ENCODE measurements at regions not wholly inside any gene's neighbourhood (a gene's known extent, or its start where the extent isn't known, plus 50 kb on each side); places are given as distances from the start of the nearest gene placed in this dataset.

DNA sequence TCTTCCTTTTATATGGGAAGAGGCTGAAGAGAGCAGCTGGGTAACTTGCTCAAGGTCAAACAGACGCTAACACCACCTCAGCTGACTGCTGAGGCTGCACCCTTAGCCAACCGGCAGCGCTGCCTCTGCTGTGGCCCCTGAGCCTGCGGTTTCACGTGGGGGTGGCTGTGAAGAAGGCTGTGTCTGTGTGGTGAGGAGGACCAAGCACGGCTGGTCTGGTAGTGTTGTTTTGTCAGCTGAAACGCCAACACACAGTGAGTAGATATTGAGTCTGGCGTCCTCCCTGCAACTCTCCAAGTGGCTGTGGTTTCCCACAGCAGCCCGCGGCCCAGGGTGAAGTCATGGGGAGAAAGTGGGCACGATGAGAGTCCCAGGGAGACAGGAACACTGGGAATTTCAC is 69.6 kb downstream of the THNSL2 start:
- ChIA-PET POLR2A (interaction anchor here (0.6 kb wide), 1 partner anchor 58 kb away, joined by 6 read pairs; no protein-coding TSS in a partner anchor), SMC1A (ENCODE audit: uncharacterized antibody, unreplicated experiment) (interaction anchor here (1.1 to 1.4 kb wide), 4 partner anchors 20 to 90 kb away, joined by 4 to 7 read pairs (median 5); no protein-coding TSS in a partner anchor), RAD21 (ENCODE audit: unreplicated experiment) (interaction anchor here (1.0 to 2.0 kb wide), 4 partner anchors 12 to 92 kb away, joined by 3 to 4 read pairs (median 4); no protein-coding TSS in a partner anchor), CTCF (interaction anchor here (0.7 to 1.3 kb wide), 4 partner anchors 12 to 48 kb away, joined by 3 to 4 read pairs (median 3); no protein-coding TSS in a partner anchor)
- no peaks in the 10 kb centered on the region; the same call in 1 of the 3 replicates for H3K9me3 ChIP-seq (replicated peaks; ENCODE audit: control insufficient read depth, insufficient read depth, low read length)
- no peaks in the 10 kb centered on the region for H3K4me1 ChIP-seq (ENCODE audit: control insufficient read depth, insufficient read depth, low read length)
- H3K36me3 ChIP-seq (ENCODE audit: control insufficient read depth in 2 of 2, insufficient read depth in 2 of 2, low read length in 1 of 2): no peaks in the 10 kb centered on the region
- H3K27ac ChIP-seq (ENCODE audit: control insufficient read depth, insufficient read depth): no peak overlapping the region
- FAIRE-seq: no peak
- no peaks in the 10 kb centered on the region for H3K79me2 ChIP-seq (ENCODE audit: control insufficient read depth, insufficient read depth, low read length)
- H3K27me3 ChIP-seq (replicated peaks in 1 of 2; ENCODE audit: control insufficient read depth in 2 of 2, insufficient read depth in 2 of 2, low read length in 1 of 2): no peaks in the 10 kb centered on the region
- no peaks in the 10 kb centered on the region for H4K20me1 ChIP-seq (ENCODE audit: control insufficient read depth, insufficient read depth)
- ATAC-seq: peak; percentile 95
- H3K4me3 ChIP-seq: no peak overlapping the region
- BruUV-seq (replicated peaks): no TSS peak
- H3K9ac ChIP-seq (ENCODE audit: control insufficient read depth, insufficient read depth, low read length): no peak overlapping the region
- intact Hi-C loops (cut with micrococcal nuclease; ENCODE audit: unreplicated experiment): no loop called here
- in situ Hi-C loops (cut with MboI): no loop called here
- WGBS (ENCODE audit: insufficient coverage, insufficient replicate concordance, low lambda C conversion rate, missing lambda C conversion rate): 38% methylated on average over 11 of the region's 11 CpGs
- H3K4me2 ChIP-seq (ENCODE audit: control insufficient read depth, insufficient read depth): no peak overlapping the region
- H2AFZ ChIP-seq (ENCODE audit: control insufficient read depth, low read depth, low read length): no peak overlapping the region
- no peak for DNase-seq (ENCODE audit: low read depth, low spot score)
- no peak for TF ChIP-seq EED (IDR thresholded peaks at IDR 0.05; ENCODE audit: low read depth)
- TF ChIP-seq, protein P1, sequence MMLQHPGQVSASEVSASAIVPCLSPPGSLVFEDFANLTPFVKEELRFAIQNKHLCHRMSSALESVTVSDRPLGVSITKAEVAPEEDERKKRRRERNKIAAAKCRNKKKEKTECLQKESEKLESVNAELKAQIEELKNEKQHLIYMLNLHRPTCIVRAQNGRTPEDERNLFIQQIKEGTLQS (IDR thresholded peaks at IDR 0.05; ENCODE audit: borderline replicate concordance, extremely low read depth, low read depth, low read length): no peak
- peak; percentile 94 for TF ChIP-seq IKZF1 (conservative IDR thresholded peaks at IDR 0.05)
- 0 out of 2 replicates have a peak, but pooled peaks have one; percentile 15 for TF ChIP-seq FOXK2 (IDR thresholded peaks at IDR 0.05)
- TF ChIP-seq PAX8 (IDR thresholded peaks at IDR 0.05): no peak
- TF ChIP-seq, protein P2, sequence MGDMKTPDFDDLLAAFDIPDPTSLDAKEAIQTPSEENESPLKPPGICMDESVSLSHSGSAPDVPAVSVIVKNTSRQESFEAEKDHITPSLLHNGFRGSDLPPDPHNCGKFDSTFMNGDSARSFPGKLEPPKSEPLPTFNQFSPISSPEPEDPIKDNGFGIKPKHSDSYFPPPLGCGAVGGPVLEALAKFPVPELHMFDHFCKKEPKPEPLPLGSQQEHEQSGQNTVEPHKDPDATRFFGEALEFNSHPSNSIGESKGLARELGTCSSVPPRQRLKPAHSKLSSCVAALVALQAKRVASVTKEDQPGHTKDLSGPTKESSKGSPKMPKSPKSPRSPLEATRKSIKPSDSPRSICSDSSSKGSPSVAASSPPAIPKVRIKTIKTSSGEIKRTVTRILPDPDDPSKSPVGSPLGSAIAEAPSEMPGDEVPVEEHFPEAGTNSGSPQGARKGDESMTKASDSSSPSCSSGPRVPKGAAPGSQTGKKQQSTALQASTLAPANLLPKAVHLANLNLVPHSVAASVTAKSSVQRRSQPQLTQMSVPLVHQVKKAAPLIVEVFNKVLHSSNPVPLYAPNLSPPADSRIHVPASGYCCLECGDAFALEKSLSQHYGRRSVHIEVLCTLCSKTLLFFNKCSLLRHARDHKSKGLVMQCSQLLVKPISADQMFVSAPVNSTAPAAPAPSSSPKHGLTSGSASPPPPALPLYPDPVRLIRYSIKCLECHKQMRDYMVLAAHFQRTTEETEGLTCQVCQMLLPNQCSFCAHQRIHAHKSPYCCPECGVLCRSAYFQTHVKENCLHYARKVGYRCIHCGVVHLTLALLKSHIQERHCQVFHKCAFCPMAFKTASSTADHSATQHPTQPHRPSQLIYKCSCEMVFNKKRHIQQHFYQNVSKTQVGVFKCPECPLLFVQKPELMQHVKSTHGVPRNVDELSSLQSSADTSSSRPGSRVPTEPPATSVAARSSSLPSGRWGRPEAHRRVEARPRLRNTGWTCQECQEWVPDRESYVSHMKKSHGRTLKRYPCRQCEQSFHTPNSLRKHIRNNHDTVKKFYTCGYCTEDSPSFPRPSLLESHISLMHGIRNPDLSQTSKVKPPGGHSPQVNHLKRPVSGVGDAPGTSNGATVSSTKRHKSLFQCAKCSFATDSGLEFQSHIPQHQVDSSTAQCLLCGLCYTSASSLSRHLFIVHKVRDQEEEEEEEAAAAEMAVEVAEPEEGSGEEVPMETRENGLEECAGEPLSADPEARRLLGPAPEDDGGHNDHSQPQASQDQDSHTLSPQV (IDR thresholded peaks at IDR 0.05): no peak
- TF ChIP-seq, protein P3, sequence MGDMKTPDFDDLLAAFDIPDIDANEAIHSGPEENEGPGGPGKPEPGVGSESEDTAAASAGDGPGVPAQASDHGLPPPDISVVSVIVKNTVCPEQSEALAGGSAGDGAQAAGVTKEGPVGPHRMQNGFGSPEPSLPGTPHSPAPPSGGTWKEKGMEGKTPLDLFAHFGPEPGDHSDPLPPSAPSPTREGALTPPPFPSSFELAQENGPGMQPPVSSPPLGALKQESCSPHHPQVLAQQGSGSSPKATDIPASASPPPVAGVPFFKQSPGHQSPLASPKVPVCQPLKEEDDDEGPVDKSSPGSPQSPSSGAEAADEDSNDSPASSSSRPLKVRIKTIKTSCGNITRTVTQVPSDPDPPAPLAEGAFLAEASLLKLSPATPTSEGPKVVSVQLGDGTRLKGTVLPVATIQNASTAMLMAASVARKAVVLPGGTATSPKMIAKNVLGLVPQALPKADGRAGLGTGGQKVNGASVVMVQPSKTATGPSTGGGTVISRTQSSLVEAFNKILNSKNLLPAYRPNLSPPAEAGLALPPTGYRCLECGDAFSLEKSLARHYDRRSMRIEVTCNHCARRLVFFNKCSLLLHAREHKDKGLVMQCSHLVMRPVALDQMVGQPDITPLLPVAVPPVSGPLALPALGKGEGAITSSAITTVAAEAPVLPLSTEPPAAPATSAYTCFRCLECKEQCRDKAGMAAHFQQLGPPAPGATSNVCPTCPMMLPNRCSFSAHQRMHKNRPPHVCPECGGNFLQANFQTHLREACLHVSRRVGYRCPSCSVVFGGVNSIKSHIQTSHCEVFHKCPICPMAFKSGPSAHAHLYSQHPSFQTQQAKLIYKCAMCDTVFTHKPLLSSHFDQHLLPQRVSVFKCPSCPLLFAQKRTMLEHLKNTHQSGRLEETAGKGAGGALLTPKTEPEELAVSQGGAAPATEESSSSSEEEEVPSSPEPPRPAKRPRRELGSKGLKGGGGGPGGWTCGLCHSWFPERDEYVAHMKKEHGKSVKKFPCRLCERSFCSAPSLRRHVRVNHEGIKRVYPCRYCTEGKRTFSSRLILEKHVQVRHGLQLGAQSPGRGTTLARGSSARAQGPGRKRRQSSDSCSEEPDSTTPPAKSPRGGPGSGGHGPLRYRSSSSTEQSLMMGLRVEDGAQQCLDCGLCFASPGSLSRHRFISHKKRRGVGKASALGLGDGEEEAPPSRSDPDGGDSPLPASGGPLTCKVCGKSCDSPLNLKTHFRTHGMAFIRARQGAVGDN (IDR thresholded peaks at IDR 0.05): peak; percentile 66; the same call in 1 of the 2 replicates
- TF ChIP-seq, protein P4, sequence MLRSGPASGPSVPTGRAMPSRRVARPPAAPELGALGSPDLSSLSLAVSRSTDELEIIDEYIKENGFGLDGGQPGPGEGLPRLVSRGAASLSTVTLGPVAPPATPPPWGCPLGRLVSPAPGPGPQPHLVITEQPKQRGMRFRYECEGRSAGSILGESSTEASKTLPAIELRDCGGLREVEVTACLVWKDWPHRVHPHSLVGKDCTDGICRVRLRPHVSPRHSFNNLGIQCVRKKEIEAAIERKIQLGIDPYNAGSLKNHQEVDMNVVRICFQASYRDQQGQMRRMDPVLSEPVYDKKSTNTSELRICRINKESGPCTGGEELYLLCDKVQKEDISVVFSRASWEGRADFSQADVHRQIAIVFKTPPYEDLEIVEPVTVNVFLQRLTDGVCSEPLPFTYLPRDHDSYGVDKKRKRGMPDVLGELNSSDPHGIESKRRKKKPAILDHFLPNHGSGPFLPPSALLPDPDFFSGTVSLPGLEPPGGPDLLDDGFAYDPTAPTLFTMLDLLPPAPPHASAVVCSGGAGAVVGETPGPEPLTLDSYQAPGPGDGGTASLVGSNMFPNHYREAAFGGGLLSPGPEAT (IDR thresholded peaks at IDR 0.05; ENCODE audit: low read depth): peak; percentile 66; the same call in 1 of the 2 replicates
- TF ChIP-seq IKZF2 (IDR thresholded peaks at IDR 0.05): peak; percentile 75 to 86; a peak in 3 of 4 replicates
- no peak for TF ChIP-seq HDGF (IDR thresholded peaks at IDR 0.05)
- no peak for TF ChIP-seq BACH1 (IDR thresholded peaks at IDR 0.05; ENCODE audit: borderline replicate concordance)
- TF ChIP-seq MTA2 (IDR thresholded peaks at IDR 0.05; ENCODE audit: low read depth): peak; percentile 51; the same call in 1 of the 2 replicates
- TF ChIP-seq, protein P5, sequence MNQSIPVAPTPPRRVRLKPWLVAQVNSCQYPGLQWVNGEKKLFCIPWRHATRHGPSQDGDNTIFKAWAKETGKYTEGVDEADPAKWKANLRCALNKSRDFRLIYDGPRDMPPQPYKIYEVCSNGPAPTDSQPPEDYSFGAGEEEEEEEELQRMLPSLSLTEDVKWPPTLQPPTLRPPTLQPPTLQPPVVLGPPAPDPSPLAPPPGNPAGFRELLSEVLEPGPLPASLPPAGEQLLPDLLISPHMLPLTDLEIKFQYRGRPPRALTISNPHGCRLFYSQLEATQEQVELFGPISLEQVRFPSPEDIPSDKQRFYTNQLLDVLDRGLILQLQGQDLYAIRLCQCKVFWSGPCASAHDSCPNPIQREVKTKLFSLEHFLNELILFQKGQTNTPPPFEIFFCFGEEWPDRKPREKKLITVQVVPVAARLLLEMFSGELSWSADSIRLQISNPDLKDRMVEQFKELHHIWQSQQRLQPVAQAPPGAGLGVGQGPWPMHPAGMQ (IDR thresholded peaks at IDR 0.05; ENCODE audit: borderline replicate concordance): no peak
